ENCODE measurements at regions not wholly inside any gene's neighbourhood (a gene's known extent, or its start where the extent isn't known, plus 50 kb on each side); places are given as distances from the start of the nearest gene placed in this dataset.

- TF ChIP-seq HDAC3 (IDR thresholded peaks at IDR 0.05; ENCODE audit: borderline replicate concordance, partially characterized antibody) = no peak
- no peak for TF ChIP-seq ZNF23 (CRISPR knock-in tag; IDR thresholded peaks at IDR 0.05)
- TF ChIP-seq CREB5 (CRISPR knock-in tag; IDR thresholded peaks at IDR 0.05) = no peak
- TF ChIP-seq ZNF436 (CRISPR knock-in tag; IDR thresholded peaks at IDR 0.05) = no peak
- no peak for TF ChIP-seq KAT7 (CRISPR knock-in tag; IDR thresholded peaks at IDR 0.05; ENCODE audit: borderline replicate concordance)
Measured at GRCh38 chr2:108073415-108074072, 87.2 kb downstream of the SLC5A7 start (continued).

- Histone ChIP-seq H3K36me3 (ENCODE audit: control insufficient read depth, insufficient read depth, low read length) (no peaks in the 10 kb centered on the region), H3K27me3 (ENCODE audit: control insufficient read depth in 2 of 2, insufficient read depth in 2 of 2, low read length in 2 of 2) (no peaks in the 10 kb centered on the region), H3K4me3 (no peak overlapping the region), H3K4me2 (ENCODE audit: insufficient read depth, low read length) (no peak overlapping the region), H3K4me1 (replicated peaks in 1 of 2; ENCODE audit: control insufficient read depth in 2 of 2, insufficient read depth in 2 of 2, low read length in 2 of 2) (no peaks in the 10 kb centered on the region), H2AFZ (ENCODE audit: low read depth, low read length) (no peak overlapping the region), H3K9me1 (ENCODE audit: control insufficient read depth, insufficient read depth, low read length) (no peaks in the 10 kb centered on the region), H3K9me3 (replicated peaks; ENCODE audit: control insufficient read depth, insufficient read depth, low read depth, low read length) (no peaks in the 10 kb centered on the region), H4K20me1 (replicated peaks; ENCODE audit: control insufficient read depth, insufficient read depth, low read length) (no peaks in the 10 kb centered on the region), H3K79me2 (ENCODE audit: control insufficient read depth, insufficient read depth, low read length) (no peaks in the 10 kb centered on the region), H3K9ac (ENCODE audit: insufficient read depth in 1 of 2, low read depth in 2 of 2, low read length in 2 of 2) (no peak overlapping the region), H3K27ac (ENCODE audit: extremely low read depth, low read depth, low read length) (no peak overlapping the region)
- ChIA-PET POLR2A (no interaction called here), CTCF (ENCODE audit: low intra/inter-chr PET ratio) (no interaction called here)
- FAIRE-seq = no peak
- DNase-seq (ENCODE audit: extremely low read depth in 1 of 4, low spot score in 3 of 4) = no peak
- no peak for ATAC-seq
- BruUV-seq (replicated peaks) = no TSS peak
- intact Hi-C loops (cut with micrococcal nuclease) (no loop called here), in situ Hi-C loops (cut with MboI) (no loop called here)
- 2% methylated on average over 4 of the region's 4 CpGs for WGBS (ENCODE audit: insufficient coverage, low coverage, missing lambda C conversion rate)
- TF ChIP-seq NFE2 (IDR thresholded peaks at IDR 0.05; ENCODE audit: low read depth) = no peak
- TF ChIP-seq ZBTB12 (CRISPR knock-in tag; IDR thresholded peaks at IDR 0.05) = no peak
- no peak for TF ChIP-seq ZNF507 (tag; conservative IDR thresholded peaks at IDR 0.05)
- TF ChIP-seq ZNF121 (CRISPR knock-in tag; conservative IDR thresholded peaks at IDR 0.05) = no peak
- no peak for TF ChIP-seq IRF2 (CRISPR knock-in tag; IDR thresholded peaks at IDR 0.05)
- no peak for TF ChIP-seq RBM25 (IDR thresholded peaks at IDR 0.05; ENCODE audit: low read depth, low read length, severe bottlenecking)
- no peak for TF ChIP-seq KHSRP (IDR thresholded peaks at IDR 0.05)
- no peak for TF ChIP-seq EGR1 (conservative IDR thresholded peaks at IDR 0.05)
- no peak for TF ChIP-seq HOXB6 (CRISPR knock-in tag; IDR thresholded peaks at IDR 0.05; ENCODE audit: borderline replicate concordance)
- no peak for TF ChIP-seq CBFA2T2 (conservative IDR thresholded peaks at IDR 0.05)
- no peak for TF ChIP-seq IRF1 (CRISPR knock-in tag; IDR thresholded peaks at IDR 0.05; ENCODE audit: borderline replicate concordance)
- TF ChIP-seq SOX6 (IDR thresholded peaks at IDR 0.05) = no peak
- TF ChIP-seq CHAMP1 (IDR thresholded peaks at IDR 0.05) = no peak
Measured at GRCh38 chr2:108074150-108074549, 87.8 kb downstream of the SLC5A7 start.
